Keratinocyte (primary cell): ENCODE measurements at regions not wholly inside any gene's neighbourhood (a gene's known extent, or its start where the extent isn't known, plus 50 kb on each side); places are given as distances from the start of the nearest gene placed in this dataset.

ENCODE experiments used
- DNase-seq: peaks from one replicate; pipeline ENCODE4 v3.0.0-alpha.2; 2011; ENCODE audit warnings: low read depth, missing footprints, low spot score
- FAIRE-seq: peaks from 2 replicates; lab custom pipeline; 2011; peaks lifted over from hg19 to GRCh38; lab: Jason Lieb, UNC
- H2AFZ ChIP-seq: 2 replicates; pipeline ENCODE4 v1.6.0; 2012; ENCODE audit warnings: low read length, control low read depth, inconsistent platforms; ENCODE audit not compliant: control insufficient read depth
- H3K27ac ChIP-seq: 2 replicates; pipeline ENCODE4 v1.5.1; 2011; ENCODE audit warnings: low read length; ENCODE audit not compliant: control insufficient read depth, insufficient read depth
- H3K27me3 ChIP-seq: 3 replicates; pipeline ENCODE4 v1.6.0; 2011; ENCODE audit warnings: low read length; ENCODE audit not compliant: control insufficient read depth, insufficient read depth; ENCODE audit errors: extremely low read depth
- H3K36me3 ChIP-seq, 2 experiments: 2 replicates in 1 of 2; 3 replicates in 1 of 2; pipeline ENCODE4 v1.5.1; 2011; ENCODE audit warnings: low read length in 2 of 2, mild to moderate bottlenecking in 1 of 2; ENCODE audit not compliant: control insufficient read depth in 2 of 2, insufficient read depth in 2 of 2; ENCODE audit errors: extremely low read depth in 1 of 2
- H3K4me1 ChIP-seq: 3 replicates; pipeline ENCODE4 v1.5.1; 2011; ENCODE audit warnings: low read length; ENCODE audit not compliant: control insufficient read depth, insufficient read depth; ENCODE audit errors: extremely low read depth
- H3K4me2 ChIP-seq: 3 replicates; pipeline ENCODE4 v1.6.0; 2011; ENCODE audit warnings: low read depth, low read length; ENCODE audit not compliant: control insufficient read depth, insufficient read depth; ENCODE audit errors: extremely low read depth
- H3K4me3 ChIP-seq, 3 experiments: fragments of 200-600 bp in 1 of 3; sonication (generic) in 1 of 3; 2 replicates in 2 of 3; 3 replicates in 1 of 3; pipeline ENCODE4 v1.5.1; 2011 to 2016; ENCODE audit warnings: low read length in 3 of 3, mild to moderate bottlenecking in 3 of 3, control low read depth in 2 of 3, inconsistent platforms in 1 of 3, low read depth in 1 of 3, mixed read lengths in 1 of 3, mixed run types in 1 of 3, moderate library complexity in 1 of 3; ENCODE audit not compliant: control insufficient read depth in 2 of 3, insufficient read depth in 2 of 3; ENCODE audit errors: extremely low read depth in 1 of 3
- H3K79me2 ChIP-seq: 2 replicates; pipeline ENCODE4 v1.6.0; 2012; ENCODE audit warnings: low read length; ENCODE audit not compliant: control insufficient read depth, insufficient read depth
- H3K9ac ChIP-seq: 3 replicates; pipeline ENCODE4 v1.6.0; 2011; ENCODE audit warnings: low read length; ENCODE audit not compliant: control insufficient read depth, insufficient read depth; ENCODE audit errors: extremely low read depth
- H3K9me1 ChIP-seq: 3 replicates; pipeline ENCODE4 v1.6.0; 2011; ENCODE audit warnings: low read length; ENCODE audit not compliant: control insufficient read depth, insufficient read depth; ENCODE audit errors: extremely low read depth
- H3K9me3 ChIP-seq: 2 replicates; pipeline ENCODE4 v1.5.1; 2012; ENCODE audit warnings: low read depth, low read length; ENCODE audit not compliant: control insufficient read depth
- H4K20me1 ChIP-seq: 3 replicates; pipeline ENCODE4 v1.6.0; 2011; ENCODE audit warnings: low read length; ENCODE audit not compliant: control insufficient read depth, insufficient read depth; ENCODE audit errors: extremely low read depth
- CTCF ChIP-seq, 3 experiments: IDR thresholded peaks in 1 of 3; conservative IDR thresholded peaks in 1 of 3; optimal IDR thresholded peaks in 1 of 3; 2 replicates in 2 of 3; 3 replicates in 1 of 3; pipeline versions ENCODE3 to v1.5.1; 2011; ENCODE audit warnings: low read length in 3 of 3, mild to moderate bottlenecking in 3 of 3, moderate library complexity in 2 of 3, control low read depth in 1 of 3, inconsistent platforms in 1 of 3; ENCODE audit not compliant: insufficient read depth in 2 of 3; ENCODE audit errors: extremely low read depth in 1 of 3
- EZH2 ChIP-seq: IDR thresholded peaks from one replicate; pipeline ENCODE4 v1.6.1; 2012; ENCODE audit warnings: inconsistent platforms, mild to moderate bottlenecking, low read length, moderate library complexity
- dilution Hi-C: fragments of 300-500 bp; cut with MboI; formaldehyde crosslinking; loops from one replicate; pipeline ENCODE4 v1.7.0; 2020; ENCODE audit warnings: low sequenced_read_pairs; ENCODE audit not compliant: extremely low pct_ligation_motif_present

GRCh38 chr15:81959196-81959595 is 86.6 kb downstream of the MEX3B start:
- Histone ChIP-seq H2AFZ (no peak overlapping the region), H3K4me1 (no peaks in the 10 kb centered on the region), H3K4me3 (no peak overlapping the region), H3K27ac (no peak overlapping the region), H3K9me3 (no peaks in the 10 kb centered on the region), H3K4me2 (no peak overlapping the region), H3K9ac (no peak overlapping the region), H3K79me2 (no peaks in the 10 kb centered on the region), H3K9me1 (no peaks in the 10 kb centered on the region), H3K27me3 (no peaks in the 10 kb centered on the region), H3K36me3 (no peaks in the 10 kb centered on the region), H4K20me1 (no peaks in the 10 kb centered on the region)
- DNase-seq (no peak), FAIRE-seq (no peak)
- dilution Hi-C loops, result no loop called here
- TF ChIP-seq CTCF (optimal IDR thresholded peaks at IDR 0.05 in 1 of 3, IDR thresholded peaks at IDR 0.05 in 1 of 3, conservative IDR thresholded peaks at IDR 0.05 in 1 of 3; ENCODE audit: extremely low read depth in 1 of 3, insufficient read depth in 2 of 3, low read length in 3 of 3), result no peak
- no peak for TF ChIP-seq EZH2

GRCh38 chr15:81957698-81958097 is 88.1 kb downstream of the MEX3B start:
- Histone ChIP-seq H3K27ac (no peak overlapping the region), H3K4me3 (no peak overlapping the region), H4K20me1 (no peaks in the 10 kb centered on the region), H3K9ac (no peak overlapping the region), H3K36me3 (no peaks in the 10 kb centered on the region), H3K27me3 (no peaks in the 10 kb centered on the region), H2AFZ (no peak overlapping the region), H3K4me2 (no peak overlapping the region), H3K9me3 (no peaks in the 10 kb centered on the region), H3K4me1 (no peaks in the 10 kb centered on the region), H3K9me1 (no peaks in the 10 kb centered on the region), H3K79me2 (no peaks in the 10 kb centered on the region)
- dilution Hi-C loops, result no loop called here
- TF ChIP-seq CTCF (optimal IDR thresholded peaks at IDR 0.05 in 1 of 3, IDR thresholded peaks at IDR 0.05 in 1 of 3, conservative IDR thresholded peaks at IDR 0.05 in 1 of 3; ENCODE audit: extremely low read depth in 1 of 3, insufficient read depth in 2 of 3, low read length in 3 of 3) (no peak), EZH2 (no peak)
- FAIRE-seq (no peak), DNase-seq (no peak)
